Neural cell (in vitro differentiated cells): ENCODE measurements at regions not wholly inside any gene's neighbourhood (a gene's known extent, or its start where the extent isn't known, plus 50 kb on each side); places are given as distances from the start of the nearest gene placed in this dataset.

Source experiments
- H2AFZ ChIP-seq: fragments of 200-600, 300-800 bp; sonication (generic), shearing (Covaris generic); 2 replicates; pipeline ENCODE4 v1.6.0; 2014; ENCODE audit warnings: low read depth, mild to moderate bottlenecking, antibody characterized with exemption, low read length, moderate library complexity
- H3F3A ChIP-seq: fragments of 200-600 bp; shearing (Covaris generic); 2 replicates; pipeline ENCODE4 v1.6.1; 2016; ENCODE audit warnings: mild to moderate bottlenecking, moderate library complexity, mixed read lengths, antibody characterized with exemption, low read length; ENCODE audit not compliant: insufficient read depth, poor library complexity, severe bottlenecking
- H3K27ac ChIP-seq: fragments of 200-600, 300-800 bp; sonication (generic), shearing (Covaris generic); 2 replicates; pipeline ENCODE4 v1.5.1; 2014; ENCODE audit warnings: mild to moderate bottlenecking, low read length, moderate library complexity
- H3K27me3 ChIP-seq: fragments of 300-800, 200-600 bp; sonication (generic), shearing (Covaris generic); 2 replicates; pipeline ENCODE4 v1.6.0; 2014; ENCODE audit warnings: mild to moderate bottlenecking, low read depth, low read length, moderate library complexity; ENCODE audit not compliant: insufficient read depth
- H3K36me3 ChIP-seq: fragments of 300-800, 200-600 bp; sonication (generic), shearing (Covaris generic); 2 replicates; pipeline ENCODE4 v1.5.1; 2014; ENCODE audit warnings: mild to moderate bottlenecking, antibody characterized with exemption, low read length, moderate library complexity; ENCODE audit not compliant: insufficient read depth
- H3K4me2 ChIP-seq: fragments of 300-800, 200-600 bp; sonication (generic), shearing (Covaris generic); 2 replicates; pipeline ENCODE4 v1.6.0; 2014; ENCODE audit warnings: mild to moderate bottlenecking, low read length
- H3K4me3 ChIP-seq: fragments of 300-800, 200-600 bp; sonication (generic), shearing (Covaris generic); 2 replicates; pipeline ENCODE4 v1.5.1; 2014; ENCODE audit warnings: mild to moderate bottlenecking, low read length, moderate library complexity
- H3K79me2 ChIP-seq: fragments of 200-600 bp; shearing (Covaris generic); replicated peaks from 2 replicates; pipeline ENCODE4 v1.6.0; 2014; ENCODE audit warnings: mild to moderate bottlenecking, low read length, moderate library complexity; ENCODE audit not compliant: insufficient read depth
- H3K9ac ChIP-seq: fragments of 300-800, 200-600 bp; sonication (generic), shearing (Covaris generic); 2 replicates; pipeline ENCODE4 v1.6.1; 2016; ENCODE audit warnings: mild to moderate bottlenecking, low read length, mixed read lengths
- H3K9me2 ChIP-seq: fragments of 200-600 bp; shearing (Covaris generic); 2 replicates; pipeline ENCODE4 v1.6.1; 2016; ENCODE audit warnings: mild to moderate bottlenecking, low read length, mixed read lengths; ENCODE audit not compliant: insufficient read depth
- H3K9me3 ChIP-seq: fragments of 200-600, 300-800 bp; sonication (generic), shearing (Covaris generic); 2 replicates; pipeline ENCODE4 v1.6.1; 2016; ENCODE audit warnings: mild to moderate bottlenecking, mixed run types, low read length, moderate library complexity, mixed read lengths
- H4K20me1 ChIP-seq: fragments of 200-600 bp; shearing (Covaris generic); 2 replicates; pipeline ENCODE4 v1.6.1; 2016; ENCODE audit warnings: mild to moderate bottlenecking, mixed run types; ENCODE audit not compliant: insufficient read depth
- EP300 ChIP-seq: fragments of 450-650 bp; conservative IDR thresholded peaks from 2 replicates; pipeline ENCODE4 v1.6.1; 2014; ENCODE audit warnings: antibody characterized with exemption, mild to moderate bottlenecking, moderate library complexity; ENCODE audit not compliant: poor library complexity, severe bottlenecking
- EZH2 ChIP-seq: fragments of 200-600, 300-800 bp; shearing (Covaris generic), sonication (generic); IDR thresholded peaks from 2 replicates; pipeline ENCODE4 v1.6.1; 2014; ENCODE audit warnings: antibody characterized with exemption, low read length, borderline replicate concordance, mild to moderate bottlenecking; ENCODE audit not compliant: insufficient read depth, poor library complexity, severe bottlenecking
- MXI1 ChIP-seq: fragments of 450-650 bp; conservative IDR thresholded peaks from 2 replicates; pipeline ENCODE4 v1.6.1; 2014; ENCODE audit warnings: antibody characterized with exemption, mild to moderate bottlenecking; ENCODE audit not compliant: poor library complexity, severe bottlenecking
- POLR2AphosphoS5 ChIP-seq: IDR thresholded peaks from 2 replicates; pipeline ENCODE4 v1.6.1; 2012
- RAD21 ChIP-seq: fragments of 450-650 bp; conservative IDR thresholded peaks from 2 replicates; pipeline ENCODE4 v1.6.1; 2014; ENCODE audit warnings: antibody characterized with exemption, mild to moderate bottlenecking, moderate library complexity
- REST ChIP-seq: IDR thresholded peaks from 2 replicates; pipeline ENCODE4 v1.6.1; 2012; ENCODE audit warnings: borderline replicate concordance
- SMC3 ChIP-seq: fragments of 450-650 bp; conservative IDR thresholded peaks from 2 replicates; pipeline ENCODE4 v1.6.1; 2014; ENCODE audit warnings: antibody characterized with exemption, mild to moderate bottlenecking, moderate library complexity; ENCODE audit not compliant: poor library complexity
- TAF1 ChIP-seq: IDR thresholded peaks from 2 replicates; pipeline ENCODE4 v1.6.1; 2012; ENCODE audit warnings: low read depth
- TF ChIP-seq, protein P1 (sequence below): fragments of 450-650 bp; IDR thresholded peaks from 2 replicates; pipeline ENCODE4 v1.5.1; 2014; ENCODE audit warnings: antibody characterized with exemption, mild to moderate bottlenecking, moderate library complexity; ENCODE audit not compliant: poor library complexity, severe bottlenecking

DNA sequence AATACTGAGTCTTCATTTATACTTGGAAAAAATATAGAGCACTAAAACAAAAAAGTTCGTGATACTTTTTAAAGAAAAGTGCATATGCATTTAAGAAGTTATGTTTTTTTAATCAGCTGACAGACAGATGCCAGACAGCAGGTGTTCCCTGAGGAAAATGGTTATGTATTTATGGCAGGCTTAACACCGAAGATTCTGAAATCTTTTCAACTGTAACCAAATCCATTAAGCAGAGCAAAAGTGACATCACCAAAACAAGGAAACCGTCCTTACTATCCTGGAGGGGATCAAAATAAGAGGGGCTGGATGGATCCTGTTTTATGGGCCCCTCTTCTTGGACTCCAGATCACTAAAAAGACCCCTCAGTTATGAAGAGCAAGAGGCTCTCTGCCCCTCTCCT lies 404.9 kb upstream of the ADAMTS16 start:
- Histone ChIP-seq H4K20me1 (no peaks in the 10 kb centered on the region), H3K79me2 (no peaks in the 10 kb centered on the region), H3K36me3 (no peaks in the 10 kb centered on the region), H3K9me3 (no peaks in the 10 kb centered on the region), H2AFZ (no peak overlapping the region), H3K4me2 (no peak overlapping the region), H3K9ac (no peak overlapping the region), H3K9me2 (no peaks in the 10 kb centered on the region), H3K27me3 (no peaks in the 10 kb centered on the region), H3K27ac (no peak overlapping the region), H3F3A (no peaks in the 10 kb centered on the region), H3K4me3 (no peak overlapping the region)
- TF ChIP-seq, protein P1, sequence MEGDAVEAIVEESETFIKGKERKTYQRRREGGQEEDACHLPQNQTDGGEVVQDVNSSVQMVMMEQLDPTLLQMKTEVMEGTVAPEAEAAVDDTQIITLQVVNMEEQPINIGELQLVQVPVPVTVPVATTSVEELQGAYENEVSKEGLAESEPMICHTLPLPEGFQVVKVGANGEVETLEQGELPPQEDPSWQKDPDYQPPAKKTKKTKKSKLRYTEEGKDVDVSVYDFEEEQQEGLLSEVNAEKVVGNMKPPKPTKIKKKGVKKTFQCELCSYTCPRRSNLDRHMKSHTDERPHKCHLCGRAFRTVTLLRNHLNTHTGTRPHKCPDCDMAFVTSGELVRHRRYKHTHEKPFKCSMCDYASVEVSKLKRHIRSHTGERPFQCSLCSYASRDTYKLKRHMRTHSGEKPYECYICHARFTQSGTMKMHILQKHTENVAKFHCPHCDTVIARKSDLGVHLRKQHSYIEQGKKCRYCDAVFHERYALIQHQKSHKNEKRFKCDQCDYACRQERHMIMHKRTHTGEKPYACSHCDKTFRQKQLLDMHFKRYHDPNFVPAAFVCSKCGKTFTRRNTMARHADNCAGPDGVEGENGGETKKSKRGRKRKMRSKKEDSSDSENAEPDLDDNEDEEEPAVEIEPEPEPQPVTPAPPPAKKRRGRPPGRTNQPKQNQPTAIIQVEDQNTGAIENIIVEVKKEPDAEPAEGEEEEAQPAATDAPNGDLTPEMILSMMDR, result no peak
- TF ChIP-seq SMC3, result no peak

- TF ChIP-seq POLR2AphosphoS5 (no peak), REST (no peak), EZH2 (no peak)
- H3K27me3 ChIP-seq, result no peaks in the 10 kb centered on the region
- no peaks in the 10 kb centered on the region for H4K20me1 ChIP-seq
- no peaks in the 10 kb centered on the region for H3K9me3 ChIP-seq
- H3K79me2 ChIP-seq, result no peaks in the 10 kb centered on the region
- no peak overlapping the region for H3K9ac ChIP-seq
- H2AFZ ChIP-seq, result no peak overlapping the region
- no peak overlapping the region for H3K4me2 ChIP-seq
- H3K4me3 ChIP-seq, result no peak overlapping the region
- H3K9me2 ChIP-seq, result no peaks in the 10 kb centered on the region
- no peaks in the 10 kb centered on the region for H3F3A ChIP-seq
- H3K27ac ChIP-seq, result no peak overlapping the region
- no peaks in the 10 kb centered on the region for H3K36me3 ChIP-seq
These were observed 402.3 kb upstream of the ADAMTS16 start for GRCh38 chr5:4737868-4738267.

- Histone ChIP-seq H3K4me2 (no peak overlapping the region), H3K9me2 (no peaks in the 10 kb centered on the region), H3K4me3 (no peak overlapping the region), H3K36me3 (no peaks in the 10 kb centered on the region), H3F3A (no peaks in the 10 kb centered on the region), H3K9me3 (peaks cover 3% of the 10 kb centered on the region), H3K27me3 (no peaks in the 10 kb centered on the region), H4K20me1 (no peaks in the 10 kb centered on the region), H3K27ac (no peak overlapping the region), H2AFZ (no peak overlapping the region), H3K79me2 (no peaks in the 10 kb centered on the region), H3K9ac (no peak overlapping the region)
- TF ChIP-seq EZH2 (no peak), POLR2AphosphoS5 (no peak), MXI1 (no peak), SMC3 (no peak), TAF1 (no peak), RAD21 (no peak), EP300 (no peak), REST (no peak)
- TF ChIP-seq, protein P1, result no peak
These were observed 401.8 kb upstream of the ADAMTS16 start for GRCh38 chr5:4738298-4738697.
